ENCODE measurements at regions not wholly inside any gene's neighbourhood (a gene's known extent, or its start where the extent isn't known, plus 50 kb on each side); places are given as distances from the start of the nearest gene placed in this dataset.

DNA sequence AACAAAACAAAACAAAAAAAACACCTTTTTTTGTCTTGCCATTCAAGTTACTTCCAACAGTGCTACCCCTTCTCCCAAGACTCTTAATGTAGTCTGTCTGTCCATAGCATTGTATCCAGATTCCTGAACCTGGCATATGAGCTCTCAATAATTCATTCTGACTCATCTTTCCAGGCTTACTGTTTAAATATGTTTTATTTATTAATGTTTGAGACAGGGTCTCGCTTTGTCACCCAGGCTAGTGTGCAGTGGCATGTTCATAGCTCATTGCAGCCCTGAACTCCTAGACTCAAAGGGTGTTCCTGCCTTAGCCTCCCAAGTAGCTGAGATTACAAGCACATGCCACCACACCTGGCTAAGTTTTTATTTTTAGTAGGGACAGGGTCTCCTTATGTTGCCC is 208.0 kb upstream of the DMRT1 start:
- no peak for DNase-seq

DNA sequence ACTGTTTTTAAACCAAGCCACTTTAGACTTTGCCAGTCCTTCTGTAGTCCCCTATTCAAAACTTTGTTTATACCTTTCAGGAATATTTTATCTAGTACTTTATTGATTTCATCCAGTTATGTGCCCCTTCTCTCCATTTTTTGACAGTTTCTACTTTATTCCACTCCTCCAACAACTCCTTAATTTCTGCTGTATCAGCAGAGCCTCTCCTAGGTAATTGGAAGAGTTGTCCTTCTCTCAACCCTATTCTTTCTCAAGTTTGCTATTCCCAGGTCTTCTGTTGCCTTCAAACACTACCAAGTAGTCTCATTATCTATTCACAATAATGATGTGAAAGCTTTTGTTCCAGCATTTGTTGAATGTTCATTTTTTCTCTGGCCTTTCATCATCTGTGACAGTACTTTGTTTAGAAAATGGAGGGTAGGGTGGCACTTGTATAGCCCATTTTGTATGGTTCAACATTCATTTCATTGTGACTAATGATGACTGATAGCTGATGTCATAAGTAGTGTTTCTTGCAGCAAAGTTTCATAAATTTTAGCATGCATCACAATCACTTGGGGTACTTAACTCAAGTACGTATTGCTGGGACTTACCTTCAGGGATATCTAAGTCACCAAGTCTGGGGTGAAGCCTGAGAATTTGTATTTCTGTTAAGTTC is 204.4 kb upstream of the DMRT1 start:
- DNase-seq, result no peak

DNA sequence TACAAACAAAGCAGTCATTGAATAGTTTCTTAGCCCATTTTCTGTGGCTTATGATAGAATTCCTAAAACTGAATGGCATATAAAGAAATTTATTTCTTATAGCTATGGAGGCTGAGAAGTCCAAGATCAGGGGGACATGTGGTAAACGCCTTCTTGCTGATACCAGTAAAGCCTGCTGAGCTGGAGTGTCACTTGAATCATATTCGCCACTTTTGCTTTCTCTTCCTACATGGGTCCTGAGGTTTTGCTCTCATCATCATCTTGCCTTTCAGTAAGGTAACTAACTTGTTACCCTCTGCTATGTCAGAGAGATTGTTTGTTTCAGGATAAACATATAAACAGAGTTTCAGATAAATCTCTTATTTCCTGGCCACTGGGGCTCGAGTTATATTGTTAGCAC is 203.3 kb upstream of the DMRT1 start:
- no peak for DNase-seq

DNA sequence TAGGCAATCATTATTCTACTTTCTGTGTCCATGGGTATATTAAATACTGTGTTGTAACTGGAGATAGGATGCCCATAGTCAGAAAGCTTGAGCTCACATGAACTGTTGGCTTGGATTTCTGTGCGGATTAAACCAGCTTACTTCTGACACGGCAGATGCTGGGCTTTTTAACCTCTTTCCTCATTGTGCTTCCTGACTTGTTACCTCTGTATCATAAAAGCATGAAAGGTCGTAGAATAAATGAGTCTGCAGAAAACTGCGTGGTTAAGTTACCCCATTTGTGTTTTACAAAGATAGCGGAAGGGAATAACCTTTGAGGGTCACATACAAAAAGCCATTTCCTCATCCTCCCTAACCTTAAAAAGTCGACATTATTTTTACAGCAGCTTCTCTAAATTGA is 199.5 kb upstream of the DMRT1 start:
- DNase-seq, result no peak

DNA sequence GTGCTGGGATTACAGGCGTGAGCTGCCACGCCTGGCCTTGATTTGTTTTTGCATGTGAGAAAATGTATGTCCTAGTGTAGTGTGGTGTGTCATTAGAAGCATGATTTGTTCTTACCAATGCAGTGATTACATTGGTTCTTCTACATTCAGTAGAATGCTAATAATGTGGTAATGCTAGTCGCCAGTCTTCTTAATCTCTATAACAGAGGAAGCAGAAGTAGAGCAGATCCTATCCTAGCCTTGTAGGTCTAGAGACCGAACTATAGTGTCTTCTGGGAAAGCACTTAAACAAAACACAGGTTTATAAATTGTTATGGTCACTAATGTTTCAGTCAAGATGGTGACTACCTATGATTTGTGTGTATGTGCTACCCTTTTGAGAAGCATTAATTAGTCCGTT is 197.5 kb upstream of the DMRT1 start:
- no peak for DNase-seq

DNA sequence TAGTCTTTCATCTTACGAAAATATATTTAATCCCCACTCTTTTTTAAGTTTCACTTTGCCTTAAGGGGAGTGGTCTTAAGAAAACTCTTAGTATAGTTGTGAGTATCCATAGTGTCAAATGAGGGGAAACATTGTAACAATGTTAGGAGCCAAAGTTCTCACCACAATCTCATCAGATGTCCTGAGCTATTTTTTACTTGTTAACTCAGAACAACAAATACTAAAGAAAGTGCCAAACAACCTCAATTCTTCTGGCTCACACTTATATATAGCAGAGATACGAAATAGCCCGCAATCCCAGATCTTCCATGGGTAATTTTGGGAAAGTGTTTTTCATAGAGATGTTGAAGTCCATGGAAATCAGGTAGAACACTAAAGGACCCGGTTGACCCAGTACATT is 194.0 kb upstream of the DMRT1 start:
- no peak for DNase-seq

DNA sequence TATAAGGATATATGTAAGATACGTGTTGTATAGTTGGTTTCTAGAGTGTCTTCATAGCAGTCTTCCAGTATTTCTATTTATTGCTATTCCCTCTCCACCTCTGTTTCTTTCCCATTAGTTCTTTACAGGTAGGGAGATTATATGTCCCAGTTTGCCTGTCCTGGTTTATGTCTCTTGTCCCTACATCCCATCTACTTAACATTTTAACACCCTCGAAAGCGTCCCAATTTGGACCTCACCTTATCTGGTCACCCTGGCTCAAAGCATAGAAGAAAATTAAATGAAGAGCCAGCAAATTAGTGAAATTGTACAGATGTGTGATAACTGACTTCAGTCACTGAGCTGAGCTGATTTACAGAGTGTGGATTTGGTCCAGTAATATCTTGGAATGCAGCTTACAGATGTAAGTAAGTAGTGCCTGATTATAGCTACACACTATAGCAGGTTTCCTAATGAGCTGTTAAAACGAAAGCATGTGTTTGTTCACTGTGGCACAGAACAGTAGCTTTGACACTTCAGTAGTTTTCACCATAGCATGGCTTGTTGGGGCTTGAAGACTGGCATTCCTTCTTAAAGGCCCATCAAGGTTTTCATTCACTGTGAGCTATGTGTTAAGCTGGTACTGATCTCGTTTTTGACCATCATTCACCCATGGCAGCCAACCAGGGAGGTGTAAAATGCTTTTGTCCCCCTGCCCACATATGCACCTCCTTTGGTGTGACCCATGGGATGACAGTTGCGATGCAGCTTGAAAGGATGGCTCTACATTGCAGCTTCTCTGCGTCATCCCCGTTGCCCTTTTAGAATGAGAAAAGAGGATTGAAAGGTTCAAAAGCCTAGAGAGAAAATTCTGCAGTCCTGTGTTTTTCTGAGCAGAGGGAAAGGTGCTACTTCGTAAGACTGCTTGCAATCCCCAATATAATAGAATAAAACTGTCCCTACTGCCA is 192.1 kb upstream of the DMRT1 start:
- DNase-seq, result no peak

DNA sequence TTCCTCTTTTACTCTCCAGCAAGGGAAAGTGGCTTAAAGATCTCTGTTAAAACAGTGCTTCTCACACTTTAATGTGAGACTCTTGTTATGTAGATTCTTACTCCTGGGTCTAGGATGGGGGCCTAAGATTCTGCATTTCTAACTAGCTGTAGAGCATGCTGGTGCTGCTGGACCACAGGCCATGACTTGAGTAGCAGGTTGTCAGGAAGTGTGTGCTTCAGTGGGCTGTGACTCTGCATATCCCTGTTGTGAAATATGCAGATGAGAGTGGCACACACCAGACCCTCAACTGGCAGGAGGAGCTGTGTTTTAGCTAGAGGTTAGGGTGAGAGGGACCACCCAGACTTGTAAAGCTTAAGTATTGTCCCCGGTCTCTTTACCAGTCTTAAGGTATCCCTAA is 191.1 kb upstream of the DMRT1 start:
- no peak for DNase-seq

DNA sequence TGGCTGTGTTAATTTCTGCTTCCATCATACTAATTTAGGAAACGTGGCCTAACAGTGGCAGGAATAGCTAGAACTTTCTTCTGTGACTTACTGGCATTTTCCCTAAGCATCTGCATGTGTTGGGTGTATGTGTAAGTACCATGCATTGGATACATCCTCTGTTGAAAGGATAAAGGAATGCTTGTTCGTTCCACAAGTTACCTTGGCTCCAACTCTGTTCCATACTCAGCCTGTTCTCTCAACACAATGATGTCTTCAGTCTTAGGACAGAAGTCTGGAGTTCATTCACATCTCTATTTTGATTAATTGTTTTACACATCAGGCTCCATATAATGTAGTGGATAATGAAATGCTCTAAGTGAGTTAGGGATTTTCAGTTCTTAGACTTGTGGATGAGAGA is 190.1 kb upstream of the DMRT1 start:
- no peak for DNase-seq

DNA sequence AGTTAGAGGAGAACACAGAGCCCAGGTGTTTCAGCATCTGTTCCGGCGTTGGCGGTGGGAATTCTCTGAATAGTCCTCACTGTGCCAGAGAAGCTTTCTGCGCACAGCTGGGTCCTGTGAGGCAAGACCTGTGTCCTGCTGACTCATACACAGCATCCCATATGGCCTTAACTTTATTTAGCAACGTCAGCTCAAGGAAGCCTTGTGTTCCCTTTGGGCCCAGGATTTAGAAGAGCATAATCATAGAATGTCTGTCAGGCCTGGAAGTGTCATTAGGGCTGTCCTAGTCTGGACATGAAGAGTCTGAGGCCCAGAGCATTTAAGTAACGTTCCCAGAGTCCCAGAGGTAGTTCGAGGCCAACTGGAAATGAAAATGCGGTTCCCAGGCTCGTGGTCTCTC is 188.6 kb upstream of the DMRT1 start:
- no peak for DNase-seq

DNA sequence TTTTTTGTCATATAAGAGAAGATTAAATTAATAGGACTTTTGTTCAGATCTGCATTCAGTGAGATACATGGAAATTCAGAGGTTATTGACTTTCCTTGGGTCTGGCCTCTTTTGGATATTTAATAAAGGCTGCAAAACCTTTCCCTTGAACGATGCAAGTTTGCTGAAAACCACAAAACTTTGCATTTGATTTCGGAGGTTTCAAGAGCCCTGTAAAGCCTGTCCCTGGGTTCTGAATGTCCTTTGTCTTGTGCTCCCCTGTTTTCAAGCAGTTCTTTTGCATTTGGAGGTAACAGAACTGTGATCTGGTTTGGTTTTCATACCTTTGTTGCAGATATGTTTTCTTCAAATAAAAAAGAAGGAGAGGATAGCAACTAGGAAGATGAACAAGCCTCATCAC is 188.1 kb upstream of the DMRT1 start:
- no peak for DNase-seq

DNA sequence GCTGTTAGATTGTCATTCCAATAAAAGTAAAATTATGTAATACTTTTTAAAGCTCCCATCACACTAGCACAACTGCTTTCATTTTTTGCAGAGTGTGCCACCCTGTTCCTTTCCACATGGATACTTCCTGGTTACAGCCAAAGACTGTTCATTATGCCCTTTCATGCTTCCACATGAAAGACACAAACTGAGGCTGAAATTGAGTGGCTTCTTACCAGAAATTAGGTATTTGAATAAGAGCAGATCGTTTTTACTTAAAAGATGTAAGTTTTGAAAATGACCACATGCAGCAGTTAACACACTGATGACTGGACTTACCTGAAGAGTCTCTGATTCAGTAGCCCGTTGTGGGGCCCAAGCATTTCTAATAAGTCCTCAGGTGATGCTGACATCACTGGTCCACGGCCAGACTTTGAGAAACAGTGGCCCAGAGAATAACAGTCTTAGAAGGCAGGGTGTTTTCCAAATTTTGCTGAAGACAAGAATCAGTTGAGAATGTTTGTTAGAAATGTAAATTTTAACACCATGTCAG is 187.6 kb upstream of the DMRT1 start:
- DNase-seq, result no peak

DNA sequence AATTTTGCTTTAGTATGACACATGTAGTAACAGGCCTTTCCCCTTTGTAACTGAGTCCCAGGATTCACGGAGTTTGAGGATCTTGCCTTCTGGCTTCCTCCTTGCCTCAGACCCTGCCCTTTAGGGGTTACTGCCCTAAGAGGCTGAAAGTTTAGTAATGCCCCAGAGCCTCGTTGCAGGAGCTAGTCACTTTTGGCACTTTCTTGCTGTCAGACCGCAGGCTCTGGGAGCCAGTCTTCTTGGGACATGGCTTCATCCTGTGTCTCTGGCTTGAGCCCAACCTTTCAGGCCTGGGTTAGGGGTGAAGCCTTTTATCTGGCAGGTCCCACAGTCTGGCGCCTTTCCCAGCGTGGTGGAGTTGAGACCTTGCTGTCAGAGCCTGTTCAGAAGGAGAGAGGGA is 185.6 kb upstream of the DMRT1 start:
- DNase-seq, result no peak

DNA sequence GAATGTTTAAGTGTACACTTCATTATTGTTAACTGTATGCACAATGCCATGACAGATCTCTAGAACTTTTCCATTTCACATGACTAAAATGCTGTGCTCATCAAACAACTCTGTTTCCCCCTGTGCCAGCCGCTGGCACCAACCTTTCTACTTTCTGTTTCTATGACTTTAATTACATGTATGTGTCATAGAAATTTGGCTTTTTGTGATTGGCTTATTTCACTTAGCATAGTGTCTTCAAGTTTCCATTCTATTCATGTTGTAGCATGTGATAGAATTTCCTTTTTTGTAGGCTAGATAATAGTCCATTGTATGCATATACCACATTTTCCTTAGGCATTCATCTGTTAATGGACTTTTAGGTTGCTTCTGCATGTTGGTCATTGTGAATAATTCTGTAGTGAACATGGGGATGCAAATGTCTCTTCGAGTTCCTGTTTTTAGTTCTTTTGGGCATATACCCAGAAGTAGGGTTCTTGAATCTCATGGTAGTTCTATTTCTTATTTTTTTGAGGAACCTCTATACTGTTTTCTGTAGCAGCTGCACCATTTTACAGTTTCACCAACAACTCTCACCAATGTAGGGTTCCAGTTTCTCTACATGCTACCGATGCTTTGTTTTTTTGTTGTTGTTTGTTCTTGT is 184.4 kb upstream of the DMRT1 start:
- DNase-seq, result no peak

DNA sequence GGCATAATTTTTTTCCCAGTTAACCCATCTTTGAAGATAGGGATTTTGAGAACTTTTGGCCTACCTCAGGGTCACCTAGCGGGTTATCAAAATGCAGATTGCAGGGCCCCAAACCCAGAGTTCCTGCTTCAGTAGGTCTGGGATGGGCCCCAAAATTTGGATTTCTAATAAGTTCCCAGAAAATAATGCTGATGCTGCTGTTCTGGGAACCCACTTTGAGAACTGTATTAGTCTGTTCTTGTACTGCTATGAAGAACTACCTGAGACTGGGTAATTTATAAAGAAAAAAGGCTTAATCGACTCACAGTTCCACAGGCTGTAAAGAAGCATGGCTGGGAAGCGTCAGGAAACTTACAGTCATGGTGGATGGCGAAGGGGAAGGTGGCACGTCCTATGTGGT is 182.2 kb upstream of the DMRT1 start:
- no peak for DNase-seq

DNA sequence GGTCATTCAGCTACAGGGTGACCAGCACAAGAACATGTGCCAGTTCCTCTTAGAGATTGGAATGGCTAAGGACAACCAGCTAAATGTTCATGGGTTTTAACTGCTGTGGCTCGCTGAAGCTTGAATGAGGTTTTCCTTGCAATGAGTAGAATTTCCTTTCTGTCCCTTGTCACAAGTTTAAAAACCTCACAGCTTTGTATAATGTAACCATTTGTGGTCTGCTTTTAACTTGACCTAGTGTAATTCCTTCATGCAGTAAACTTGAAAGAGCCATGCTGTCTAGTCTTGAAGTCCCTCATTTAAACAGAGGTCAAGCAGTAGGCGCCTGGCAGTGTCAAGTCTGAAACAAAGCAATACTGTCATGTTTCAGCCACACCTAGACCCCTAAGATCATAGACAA is 181.3 kb upstream of the DMRT1 start:
- no peak for DNase-seq

DNA sequence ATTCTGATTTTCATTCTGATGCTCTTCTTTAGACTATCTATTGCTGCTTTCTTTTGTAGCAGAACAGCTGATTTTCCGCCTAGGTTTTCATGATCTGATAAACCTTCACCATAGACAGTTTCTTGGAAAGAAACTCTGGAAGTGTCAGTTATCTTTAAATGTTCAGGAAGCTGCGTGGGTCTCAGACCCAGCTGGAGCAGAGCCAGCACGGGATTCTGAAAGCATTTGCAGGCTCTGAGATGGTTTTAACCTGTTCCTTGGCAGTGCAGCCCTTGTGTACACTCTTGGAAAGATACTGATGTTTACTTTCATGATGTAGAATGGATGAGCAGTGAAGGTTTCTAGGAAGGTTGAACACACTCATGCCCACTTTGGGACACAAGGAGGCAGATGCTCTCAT is 178.0 kb upstream of the DMRT1 start:
- DNase-seq, result no peak

DNA sequence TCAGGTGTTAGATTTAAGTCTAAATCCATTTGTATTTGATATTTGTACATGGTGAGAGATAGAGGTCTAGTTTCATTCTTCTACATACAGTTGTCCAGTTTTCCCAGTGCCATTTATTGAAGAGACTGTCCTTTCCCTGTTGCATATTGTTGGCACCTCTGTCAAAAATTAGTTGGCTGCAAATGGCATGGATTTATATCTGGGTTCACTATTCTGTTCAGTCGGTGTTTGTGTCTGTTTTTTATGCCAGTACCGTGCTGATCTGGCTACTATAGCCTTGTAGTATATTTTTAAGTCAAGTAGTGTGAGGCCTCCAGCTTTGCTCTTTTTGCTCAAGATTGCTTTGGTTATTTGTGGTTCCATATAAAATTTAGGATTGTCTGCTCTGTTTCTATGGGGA is 176.2 kb upstream of the DMRT1 start:
- no peak for DNase-seq

DNA sequence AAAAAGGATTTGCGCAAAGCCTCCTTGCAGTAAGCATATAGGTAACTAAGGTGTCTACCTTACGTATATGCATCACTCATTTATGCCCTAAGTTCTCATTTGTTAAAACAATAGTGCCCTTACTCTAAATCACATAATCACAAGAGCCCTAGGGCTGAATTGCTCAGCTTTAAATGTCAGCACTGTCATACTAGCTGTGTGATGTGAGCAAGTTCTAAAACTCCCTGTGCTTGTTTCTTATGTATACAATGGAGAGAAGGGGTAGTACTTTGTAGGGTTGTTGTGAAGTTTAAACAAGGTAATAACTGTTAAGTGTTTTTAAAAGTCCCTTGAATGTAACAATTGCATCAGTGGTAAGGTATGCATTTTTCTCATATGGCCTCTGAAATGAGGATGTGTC is 169.5 kb upstream of the DMRT1 start:
- no peak for DNase-seq

DNA sequence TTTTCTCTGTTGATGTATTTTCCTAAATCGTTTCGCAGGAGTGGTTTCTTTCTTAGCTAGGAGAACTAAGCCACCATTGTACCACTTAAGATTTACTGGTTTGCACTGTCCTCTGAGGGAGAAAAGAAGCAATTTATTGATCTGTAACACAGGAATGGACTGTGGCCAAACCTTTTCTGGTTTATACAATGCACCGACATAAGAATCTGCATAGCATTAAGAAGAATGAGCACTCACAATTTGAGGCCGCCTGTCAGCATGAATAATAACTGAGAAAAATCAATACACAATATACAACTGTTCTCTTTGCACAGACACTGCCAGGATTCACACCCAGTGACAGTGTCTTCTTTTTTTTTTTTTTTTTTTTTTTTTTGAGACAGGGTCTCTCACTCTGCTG is 168.6 kb upstream of the DMRT1 start:
- no peak for DNase-seq

DNA sequence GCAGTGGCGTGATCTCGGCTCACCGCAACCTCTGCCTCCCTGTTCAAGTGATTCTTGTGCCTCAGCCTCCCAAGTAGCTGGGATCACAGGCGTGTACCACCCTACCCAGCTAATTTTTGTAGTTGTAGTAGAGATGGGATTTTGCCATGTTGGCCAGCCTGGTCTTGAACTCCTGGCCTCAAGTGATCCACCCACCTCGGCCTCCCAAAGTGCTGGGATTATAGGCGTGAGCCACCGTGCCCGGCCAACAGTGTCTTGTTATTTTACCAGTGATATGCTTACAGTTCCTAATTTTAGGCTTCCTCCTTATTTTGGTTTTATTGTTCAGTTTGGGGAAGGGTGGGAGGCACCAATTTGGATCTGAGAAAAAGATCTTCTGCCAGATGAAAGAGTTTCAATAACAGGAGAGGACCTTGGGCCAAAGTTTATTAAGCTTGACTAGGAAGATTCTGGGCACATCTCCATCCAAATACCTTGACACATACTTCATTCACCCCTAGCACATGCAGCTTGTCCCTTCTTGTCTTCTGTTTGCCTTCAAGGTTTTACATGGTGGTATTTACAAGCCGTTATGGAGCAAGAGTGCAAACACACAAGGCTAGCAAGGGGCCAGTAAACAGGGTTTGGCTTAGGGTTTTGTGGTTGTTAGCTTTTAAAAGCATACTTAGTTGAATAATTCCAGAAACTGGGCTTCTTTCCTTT is 168.1 kb upstream of the DMRT1 start:
- no peak for DNase-seq

DNA sequence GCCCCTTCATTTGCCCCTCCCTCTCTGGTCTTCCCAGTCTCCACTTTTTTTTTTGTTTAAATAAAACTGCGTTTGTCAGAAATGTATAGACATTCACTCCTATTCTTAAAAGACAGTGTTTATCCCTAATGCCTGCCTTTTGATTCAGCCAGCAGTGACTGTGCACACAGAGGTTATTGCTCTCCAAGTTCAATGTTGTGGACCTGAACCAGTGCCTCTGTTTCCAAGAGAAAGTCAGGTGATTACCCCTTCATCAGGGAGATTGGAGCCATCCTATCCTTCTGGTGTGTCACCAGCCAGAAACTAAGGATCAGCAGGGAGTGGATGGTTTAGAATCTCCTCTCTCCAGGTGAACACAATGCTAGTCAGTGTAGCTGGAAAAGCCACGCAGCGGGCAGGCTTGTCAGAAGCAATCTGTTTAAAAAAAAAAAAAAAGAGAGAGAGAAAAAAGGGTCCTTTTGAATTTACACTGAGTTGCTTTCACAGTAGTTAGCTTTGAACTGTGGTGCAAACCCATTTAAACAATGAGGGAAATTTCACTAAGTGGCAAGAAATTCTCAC is 167.5 kb upstream of the DMRT1 start:
- no peak for DNase-seq

All from NCI-H1048 (cell line).